A549 (cell line): ENCODE measurements at regions not wholly inside any gene's neighbourhood (a gene's known extent, or its start where the extent isn't known, plus 50 kb on each side); places are given as distances from the start of the nearest gene placed in this dataset.

ENCODE experiments used
- ATAC-seq, 2 experiments: fragments of 200-7000 bp in 1 of 2; fragments of >200 bp in 1 of 2; cut with Nextera tagmentation in 1 of 2; cut with Tn5 transposase in 1 of 2; 3 replicates each; pipeline versions ENCODE4 v1.8.0 to v1.9.1; 2018 to 2020; ENCODE audit warnings: mild to moderate bottlenecking in 1 of 2, moderate library complexity in 1 of 2
- CTCF ChIA-PET: fragments of 300-600 bp; sonication (Branson Sonifier 250); formaldehyde crosslinking; extraction: SDS; loops from one replicate; lab custom pipeline; 2021; ENCODE audit warnings: antibody characterized with exemption, inconsistent platforms; lab: Yijun Ruan, JAX
- POLR2A ChIA-PET: fragments of 350-600 bp; formaldehyde crosslinking; extraction: SDS; loops from one replicate; lab custom pipeline; 2021; ENCODE audit warnings: antibody characterized with exemption, inconsistent platforms; lab: Yijun Ruan, JAX
- DNase-seq, 2 experiments: peaks; one replicate each; pipeline versions ENCODE4 v3.0.0 to v3.0.0-alpha.2; 2011 to 2016; ENCODE audit warnings: low read depth in 1 of 2, low spot score in 1 of 2
- FAIRE-seq: peaks from 2 replicates; lab custom pipeline; 2011; peaks lifted over from hg19 to GRCh38; lab: Jason Lieb, UNC
- H3K27ac ChIP-seq, 2 experiments: fragments of >200 bp; sonication (Bioruptor Twin); formaldehyde crosslinking; 3 replicates each; pipeline ENCODE4 v1.5.1; 2016 to 2017
- H3K4me1 ChIP-seq: fragments of >200 bp; sonication (Bioruptor Twin); formaldehyde crosslinking; 3 replicates; pipeline ENCODE4 v1.6.1; 2016
- H3K4me2 ChIP-seq: fragments of >200 bp; sonication (Bioruptor Twin); formaldehyde crosslinking; 3 replicates; pipeline ENCODE4 v1.6.1; 2016
- H3K4me3 ChIP-seq: fragments of >200 bp; sonication (Bioruptor Twin); formaldehyde crosslinking; 3 replicates; pipeline ENCODE4 v1.5.1; 2016
- H3K9me3 ChIP-seq: fragments of >200 bp; sonication (Bioruptor Twin); formaldehyde crosslinking; 3 replicates; pipeline ENCODE4 v1.6.1; 2016
- ATOH8 ChIP-seq: fragments of 250-450 bp; sonication (Bioruptor Pico); IDR thresholded peaks from 2 replicates; pipeline ENCODE4 v1.5.0; 2020; ENCODE audit warnings: low read depth, mild to moderate bottlenecking, moderate library complexity
- CBX8 ChIP-seq: fragments of 200-600 bp; sonication (generic); IDR thresholded peaks from 2 replicates; pipeline ENCODE4 v1.6.1; 2016
- CHD4 ChIP-seq: fragments of 200-600 bp; sonication (generic); IDR thresholded peaks from 2 replicates; pipeline ENCODE4 v1.6.1; 2016; ENCODE audit warnings: antibody characterized with exemption, mild to moderate bottlenecking, borderline replicate concordance
- E2F6 ChIP-seq: IDR thresholded peaks from 2 replicates; pipeline ENCODE4 v1.6.1; 2012; ENCODE audit warnings: low read depth, borderline replicate concordance
- FOSB ChIP-seq: fragments of 250-450 bp; sonication (Bioruptor Pico); IDR thresholded peaks from 2 replicates; pipeline ENCODE4 v1.5.0; 2020; ENCODE audit warnings: mild to moderate bottlenecking, moderate library complexity
- HEYL ChIP-seq: fragments of 250-450 bp; sonication (Bioruptor Pico); IDR thresholded peaks from 2 replicates; pipeline ENCODE4 v1.8.0; 2021; ENCODE audit warnings: mild to moderate bottlenecking, moderate library complexity
- HMGXB4 ChIP-seq: fragments of 250-450 bp; sonication (Bioruptor Pico); IDR thresholded peaks from 2 replicates; pipeline ENCODE4 v1.5.0; 2021; ENCODE audit warnings: mild to moderate bottlenecking, moderate library complexity, borderline replicate concordance
- HOXA7 ChIP-seq: fragments of 250-450 bp; sonication (Bioruptor Pico); IDR thresholded peaks from 2 replicates; pipeline ENCODE4 v1.5.0; 2020; ENCODE audit warnings: mild to moderate bottlenecking, moderate library complexity
- HOXB13 ChIP-seq: fragments of 250-450 bp; sonication (Bioruptor Pico); IDR thresholded peaks from 2 replicates; pipeline ENCODE4 v1.5.0; 2020; ENCODE audit warnings: low read depth, mild to moderate bottlenecking, moderate library complexity
- KDM1A ChIP-seq: fragments of 200-600 bp; sonication (generic); IDR thresholded peaks from 2 replicates; pipeline ENCODE4 v1.6.1; 2016; ENCODE audit warnings: low read depth, mild to moderate bottlenecking
- KDM5A ChIP-seq: fragments of 200-600 bp; sonication (generic); IDR thresholded peaks from 2 replicates; pipeline ENCODE4 v1.6.1; 2016; ENCODE audit warnings: antibody characterized with exemption, mild to moderate bottlenecking
- MAX ChIP-seq: IDR thresholded peaks from 2 replicates; pipeline ENCODE4 v1.6.1; 2012
- MYC ChIP-seq: IDR thresholded peaks from 2 replicates; pipeline ENCODE4 v1.6.1; 2012; ENCODE audit warnings: mild to moderate bottlenecking, inconsistent platforms, low read length, improper control_type of control experiment, borderline replicate concordance
- NPAS2 ChIP-seq: fragments of 250-450 bp; sonication (Bioruptor Pico); IDR thresholded peaks from 2 replicates; pipeline ENCODE4 v1.8.0; 2022; ENCODE audit warnings: mild to moderate bottlenecking, moderate library complexity, borderline replicate concordance
- NR3C1 ChIP-seq: fragments of >200 bp; sonication (Bioruptor Twin); formaldehyde crosslinking; IDR thresholded peaks from 3 replicates; pipeline ENCODE4 v1.6.1; 2017
- PBX3 ChIP-seq: IDR thresholded peaks from 2 replicates; pipeline ENCODE4 v1.6.1; 2012
- POLR2A ChIP-seq: IDR thresholded peaks from 2 replicates; pipeline ENCODE4 v1.6.1; 2012; ENCODE audit warnings: mild to moderate bottlenecking, low read length
- REST ChIP-seq: fragments of 200-600 bp; sonication (generic); IDR thresholded peaks from 2 replicates; pipeline ENCODE4 v1.6.1; 2016; ENCODE audit warnings: antibody characterized with exemption, mild to moderate bottlenecking, moderate library complexity
- SREBF2 ChIP-seq: fragments of 450-650 bp; IDR thresholded peaks from 2 replicates; pipeline ENCODE4 v1.6.1; 2014; ENCODE audit warnings: mild to moderate bottlenecking, moderate library complexity
- USF2 ChIP-seq: fragments of 450-650 bp; IDR thresholded peaks from 2 replicates; pipeline ENCODE4 v1.6.1; 2014; ENCODE audit warnings: antibody characterized with exemption
- ZFP36 ChIP-seq: fragments of 450-650 bp; IDR thresholded peaks from 2 replicates; pipeline ENCODE4 v1.6.1; 2014; ENCODE audit warnings: borderline replicate concordance; ENCODE audit not compliant: partially characterized antibody
- ZSCAN20 ChIP-seq: fragments of 250-450 bp; sonication (Bioruptor Pico); IDR thresholded peaks from 2 replicates; pipeline ENCODE4 v1.8.0; 2022; ENCODE audit warnings: mild to moderate bottlenecking, moderate library complexity
- WGBS: methylation state at CpG from one replicate; pipeline ENCODE4 v1.1.6; 2017; ENCODE audit errors: missing lambda C conversion rate; 5-methylcytosine and 5-hydroxymethylcytosine counted together

- Histone ChIP-seq H3K4me2 (no peak overlapping the region), H3K4me3 (no peak overlapping the region), H3K27ac (no peak overlapping the region), H3K9me3 (no peaks in the 10 kb centered on the region), H3K4me1 (no peaks in the 10 kb centered on the region)
- no peak for ATAC-seq
- WGBS = 22% methylated on average over 3 of the region's 3 CpGs
- POLR2A ChIA-PET = no interaction called here
- no peak for FAIRE-seq
- CTCF ChIA-PET = interaction anchor here (2.4 kb wide), 1 partner anchor 13 kb away, joined by 11 read pairs; no protein-coding TSS in a partner anchor
- DNase-seq = no peak
- no peak for TF ChIP-seq CHD4
- no peak for TF ChIP-seq NR3C1
- no peak for TF ChIP-seq HOXA7 (CRISPR knock-in tag)
- TF ChIP-seq KDM1A = no peak
- no peak for TF ChIP-seq MYC
- no peak for TF ChIP-seq SREBF2
- no peak for TF ChIP-seq ZSCAN20 (CRISPR knock-in tag)
- no peak for TF ChIP-seq CBX8
- TF ChIP-seq ATOH8 (CRISPR knock-in tag) = no peak
- no peak for TF ChIP-seq PBX3
- TF ChIP-seq POLR2A = no peak
- TF ChIP-seq HOXB13 (CRISPR knock-in tag) = no peak
- TF ChIP-seq KDM5A = no peak
These were observed 52.2 kb upstream of the FNDC1 start for GRCh38 chr6:159117046-159117445.

GRCh38 chr6:159116343-159116742, 52.9 kb upstream of the FNDC1 start:
- DNase-seq = no peak
- ATAC-seq = no peak
- Histone ChIP-seq H3K4me1 (no peaks in the 10 kb centered on the region), H3K4me2 (no peak overlapping the region), H3K27ac (no peak overlapping the region), H3K9me3 (no peaks in the 10 kb centered on the region), H3K4me3 (no peak overlapping the region)
- no peak for FAIRE-seq
- POLR2A ChIA-PET = no interaction called here
- WGBS = 69% methylated on average over 5 of the region's 5 CpGs
- CTCF ChIA-PET = interaction anchor here (0.8 to 2.4 kb wide), 2 partner anchors 12 to 18 kb away, joined by 4 to 11 read pairs; no protein-coding TSS in a partner anchor
- TF ChIP-seq MAX (no peak), KDM5A (no peak), USF2 (no peak), ZFP36 (no peak), FOSB (CRISPR knock-in tag) (no peak), HEYL (CRISPR knock-in tag) (no peak), HMGXB4 (CRISPR knock-in tag) (no peak), KDM1A (no peak)

GRCh38 chr6:159114569-159114968, 54.6 kb upstream of the FNDC1 start:
- no peak for FAIRE-seq
- H3K4me1 ChIP-seq = no peaks in the 10 kb centered on the region
- H3K27ac ChIP-seq = no peak overlapping the region
- ChIA-PET CTCF (no interaction called here), POLR2A (no interaction called here)
- no peaks in the 10 kb centered on the region for H3K9me3 ChIP-seq
- WGBS = 3% methylated on average over 3 of the region's 3 CpGs
- no peak for DNase-seq
- no peak overlapping the region for H3K4me3 ChIP-seq
- no peak for ATAC-seq
- no peak overlapping the region for H3K4me2 ChIP-seq
- no peak for TF ChIP-seq NPAS2 (CRISPR knock-in tag)
- TF ChIP-seq REST = no peak
- TF ChIP-seq E2F6 = no peak
- no peak for TF ChIP-seq MAX
- TF ChIP-seq HEYL (CRISPR knock-in tag) = no peak
- no peak for TF ChIP-seq PBX3
- TF ChIP-seq HOXA7 (CRISPR knock-in tag) = no peak
- TF ChIP-seq CHD4 = no peak
